Right lobe of liver (tissue), 4 donors: ENCODE measurements at regions not wholly inside any gene's neighbourhood (a gene's known extent, or its start where the extent isn't known, plus 50 kb on each side); places are given as distances from the start of the nearest gene placed in this dataset.

Experiments
- CTCF ChIP-seq, 4 donors: fragments of 200-600 bp in 3 of 4; fragments of 450-650 bp in 1 of 4; IDR thresholded peaks; one replicate each; pipeline versions ENCODE4 v1.5.1 to v1.8.0; 2016 to 2022; ENCODE audit warnings: antibody characterized with exemption in 4 of 4, mild to moderate bottlenecking in 2 of 4
- POLR2A ChIP-seq: fragments of 450-650 bp; IDR thresholded peaks from one replicate; pipeline ENCODE4 v1.6.1; 2017; ENCODE audit warnings: antibody characterized with exemption, mild to moderate bottlenecking
- donor health status: DM: no; HTN: no; CAD: no.
- donor health status: DM: no; HTN: no; CAD: no.
- donor health status: DM: no; HTN: yes; CAD: no.

- TF ChIP-seq POLR2A (no peak), CTCF (IDR thresholded peaks at IDR 0.05) (no peak)
These were observed 176.6 kb upstream of the MSX2 start for GRCh38 chr5:174547814-174548213.
